H9 (cell line): ENCODE measurements at regions not wholly inside any gene's neighbourhood (a gene's known extent, or its start where the extent isn't known, plus 50 kb on each side); places are given as distances from the start of the nearest gene placed in this dataset.

Source experiments
- DNase-seq: peaks from one replicate; pipeline ENCODE4 v3.0.0-alpha.2; 2017
- H2AFZ ChIP-seq: one replicate; pipeline ENCODE4 v1.6.1; 2013; ENCODE audit warnings: mild to moderate bottlenecking, low read length, control low read depth, moderate library complexity
- H2AK5ac ChIP-seq: 2 replicates; pipeline ENCODE4 v1.6.1; 2013; ENCODE audit warnings: low read length, control low read depth, mixed read lengths; ENCODE audit not compliant: insufficient read length
- H2BK120ac ChIP-seq: one replicate; pipeline ENCODE4 v1.6.1; 2013; ENCODE audit warnings: low read depth, mild to moderate bottlenecking, low read length, control low read depth, inconsistent platforms; ENCODE audit not compliant: poor library complexity, severe bottlenecking
- H2BK12ac ChIP-seq: 2 replicates; pipeline ENCODE4 v1.6.1; 2013; ENCODE audit warnings: low read length, control low read depth, mixed read lengths, low read depth; ENCODE audit not compliant: insufficient read length
- H2BK15ac ChIP-seq: 2 replicates; pipeline ENCODE4 v1.6.1; 2013; ENCODE audit warnings: low read depth, low read length, control low read depth
- H2BK20ac ChIP-seq: one replicate; pipeline ENCODE4 v1.6.1; 2013; ENCODE audit warnings: low read depth, mild to moderate bottlenecking, low read length, control low read depth, inconsistent platforms; ENCODE audit not compliant: poor library complexity, severe bottlenecking
- H2BK5ac ChIP-seq: 2 replicates; pipeline ENCODE4 v1.6.1; 2013; ENCODE audit warnings: low read length, control low read depth, mixed read lengths; ENCODE audit not compliant: insufficient read length
- H3K14ac ChIP-seq: 2 replicates; pipeline ENCODE4 v1.6.1; 2013; ENCODE audit warnings: low read length, control low read depth; ENCODE audit not compliant: insufficient read depth
- H3K18ac ChIP-seq: 2 replicates; pipeline ENCODE4 v1.6.1; 2013; ENCODE audit warnings: low read depth, mild to moderate bottlenecking, mixed read lengths, low read length, control low read depth; ENCODE audit not compliant: insufficient read length
- H3K23ac ChIP-seq: 2 replicates; pipeline ENCODE4 v1.6.1; 2013; ENCODE audit warnings: low read length, control low read depth, mixed read lengths, low read depth; ENCODE audit not compliant: insufficient read length
- H3K23me2 ChIP-seq: 2 replicates; pipeline ENCODE4 v1.6.1; 2013; ENCODE audit warnings: low read depth, mild to moderate bottlenecking, mixed read lengths, low read length, control low read depth; ENCODE audit not compliant: insufficient read length, poor library complexity, severe bottlenecking
- H3K27ac ChIP-seq: 2 replicates; pipeline ENCODE4 v1.5.1; 2013; ENCODE audit warnings: low read length, control low read depth, mixed read lengths, low read depth; ENCODE audit not compliant: insufficient read length
- H3K27me3 ChIP-seq: 2 replicates; pipeline ENCODE4 v1.6.1; 2013; ENCODE audit warnings: low read length, control low read depth, inconsistent platforms; ENCODE audit not compliant: insufficient read depth
- H3K4ac ChIP-seq: 2 replicates; pipeline ENCODE4 v1.6.1; 2013; ENCODE audit warnings: low read depth, mild to moderate bottlenecking, control low read depth, inconsistent platforms, low read length, moderate library complexity
- H3K4me1 ChIP-seq: 2 replicates; pipeline ENCODE4 v1.6.1; 2013; ENCODE audit warnings: low read length, control low read depth, inconsistent platforms; ENCODE audit not compliant: insufficient read depth
- H3K4me2 ChIP-seq: 2 replicates; pipeline ENCODE4 v1.6.1; 2013; ENCODE audit warnings: low read length, control low read depth, mixed read lengths; ENCODE audit not compliant: insufficient read length, insufficient read depth
- H3K56ac ChIP-seq: 2 replicates; pipeline ENCODE4 v1.6.1; 2013; ENCODE audit warnings: low read depth, mild to moderate bottlenecking, mixed read lengths, low read length, control low read depth; ENCODE audit not compliant: insufficient read length
- H3K79me1 ChIP-seq: 2 replicates; pipeline ENCODE4 v1.6.1; 2013; ENCODE audit warnings: low read depth, mild to moderate bottlenecking, moderate library complexity, low read length, control low read depth, inconsistent platforms; ENCODE audit not compliant: insufficient read depth, poor library complexity, severe bottlenecking
- H3K79me2 ChIP-seq: 2 replicates; pipeline ENCODE4 v1.6.1; 2013; ENCODE audit warnings: low read length, control low read depth, inconsistent platforms; ENCODE audit not compliant: insufficient read depth
- H3K9ac ChIP-seq: 2 replicates; pipeline ENCODE4 v1.6.1; 2013; ENCODE audit warnings: low read length, control low read depth, mixed read lengths; ENCODE audit not compliant: insufficient read length; ENCODE audit errors: extremely low read depth
- H3K9me3 ChIP-seq: one replicate; pipeline ENCODE4 v1.6.1; 2013; ENCODE audit warnings: low read depth, low read length, inconsistent platforms; ENCODE audit not compliant: control insufficient read depth
- H3T11ph ChIP-seq: one replicate; pipeline ENCODE4 v1.6.1; 2013; ENCODE audit warnings: mild to moderate bottlenecking, low read length, control low read depth, inconsistent platforms
- H4K20me1 ChIP-seq: one replicate; pipeline ENCODE4 v1.6.1; 2013; ENCODE audit not compliant: control insufficient read depth, insufficient read length, insufficient read depth
- H4K5ac ChIP-seq: 2 replicates; pipeline ENCODE4 v1.6.1; 2013; ENCODE audit warnings: low read depth, mild to moderate bottlenecking, mixed read lengths, low read length, control low read depth; ENCODE audit not compliant: insufficient read length
- H4K8ac ChIP-seq: replicated peaks from 2 replicates; pipeline ENCODE4 v1.6.1; 2013; ENCODE audit warnings: low read length, control low read depth, mixed read lengths, low read depth; ENCODE audit not compliant: insufficient read length
- H4K91ac ChIP-seq: 2 replicates; pipeline ENCODE4 v1.6.1; 2013; ENCODE audit warnings: low read depth, mild to moderate bottlenecking, moderate library complexity, mixed read lengths, low read length, control low read depth; ENCODE audit not compliant: insufficient read length
- H3K27ac Mint-ChIP-seq, 3 experiments: 2 replicates in 2 of 3; 3 replicates in 1 of 3; pipeline ENCODE4 v1.8.0; 2020 to 2021; ENCODE audit warnings: mixed read lengths in 3 of 3, mild to moderate bottlenecking in 1 of 3, moderate library complexity in 1 of 3
- H3K27me3 Mint-ChIP-seq: 2 replicates; pipeline ENCODE4 v1.8.0; 2021; ENCODE audit warnings: low read depth, mild to moderate bottlenecking, moderate library complexity, mixed read lengths
- H3K36me3 Mint-ChIP-seq, 3 experiments: 2 replicates in 2 of 3; 3 replicates in 1 of 3; pipeline ENCODE4 v1.8.0; 2020 to 2021; ENCODE audit warnings: low read depth in 3 of 3, mixed read lengths in 3 of 3; ENCODE audit not compliant: insufficient read depth in 1 of 3
- H3K4me1 Mint-ChIP-seq, 2 experiments: 2 replicates each; pipeline ENCODE4 v1.8.0; 2020; ENCODE audit warnings: mixed read lengths in 2 of 2
- H3K4me3 Mint-ChIP-seq, 2 experiments: 2 replicates in 1 of 2; 3 replicates in 1 of 2; pipeline ENCODE4 v1.8.0; 2020 to 2021; ENCODE audit warnings: mild to moderate bottlenecking in 2 of 2, mixed read lengths in 2 of 2, moderate library complexity in 1 of 2
- H3K9me3 Mint-ChIP-seq, 2 experiments: 2 replicates in 1 of 2; 3 replicates in 1 of 2; pipeline ENCODE4 v1.8.0; 2020; ENCODE audit warnings: mild to moderate bottlenecking in 2 of 2, mixed read lengths in 2 of 2, moderate library complexity in 1 of 2
- CTCF ChIP-seq: fragments of 200-600 bp; sonication (generic); conservative IDR thresholded peaks from 3 replicates; pipeline ENCODE4 v1.8.0; 2021; ENCODE audit warnings: antibody characterized with exemption, mild to moderate bottlenecking
- WGBS: extraction: QIAGEN DNeasy Blood & Tissue Kit; methylation state at CpG from one replicate; pipeline ENCODE4 v1.1.7; 2013; ENCODE audit warnings: missing lambda C conversion rate, low lambda C conversion rate, mixed read lengths; ENCODE audit not compliant: insufficient read length; ENCODE audit errors: extremely low coverage; 5-methylcytosine and 5-hydroxymethylcytosine counted together

- no peak overlapping the region for H2AK5ac ChIP-seq
- Mint-ChIP-seq H3K36me3 (no peaks in the 10 kb centered on the region), H3K4me3 (no peak overlapping the region), H3K9me3 (no peaks in the 10 kb centered on the region), H3K27ac (no peak overlapping the region), H3K4me1 (peaks cover 12 to 15% of the 10 kb centered on the region in 2 experiments), H3K27me3 (no peaks in the 10 kb centered on the region)
- H4K91ac ChIP-seq = no peak overlapping the region
- no peaks in the 10 kb centered on the region for H3K27me3 ChIP-seq
- H4K20me1 ChIP-seq = no peaks in the 10 kb centered on the region
- H3K9me3 ChIP-seq = no peaks in the 10 kb centered on the region
- H4K5ac ChIP-seq = no peak overlapping the region
- H2BK12ac ChIP-seq = no peak overlapping the region
- H3K56ac ChIP-seq = no peak overlapping the region
- no peak overlapping the region for H3K23ac ChIP-seq
- no CpG with 5 or more reads among the region's 2 CpGs for WGBS
- no peak overlapping the region for H3K18ac ChIP-seq
- no peak for DNase-seq
- H2BK20ac ChIP-seq = no peak overlapping the region
- H2BK120ac ChIP-seq = no peak overlapping the region
- H3K9ac ChIP-seq = no peak overlapping the region
- no peak overlapping the region for H3K27ac ChIP-seq
- no peak overlapping the region for H4K8ac ChIP-seq
- no peaks in the 10 kb centered on the region for H3K23me2 ChIP-seq
- H3K4me1 ChIP-seq = 0 out of 2 replicates have a peak, but pooled peaks cover 6% of the 10 kb centered on the region
- no peak overlapping the region for H2AFZ ChIP-seq
- no peak for TF ChIP-seq CTCF
- H3K79me1 ChIP-seq = no peaks in the 10 kb centered on the region
- no peaks in the 10 kb centered on the region for H3K79me2 ChIP-seq
- no peak overlapping the region for H3K14ac ChIP-seq
- no peak overlapping the region for H3T11ph ChIP-seq
- H2BK5ac ChIP-seq = no peak overlapping the region
- H3K4ac ChIP-seq = no peak overlapping the region
- H2BK15ac ChIP-seq = no peak overlapping the region
- H3K4me2 ChIP-seq = no peak overlapping the region
These were observed 307.6 kb downstream of the ALDH8A1 start for GRCh38 chr6:134642279-134642678.
